WERI-Rb-1 (cell line): ENCODE measurements at regions not wholly inside any gene's neighbourhood (a gene's known extent, or its start where the extent isn't known, plus 50 kb on each side); places are given as distances from the start of the nearest gene placed in this dataset.
A peak's percentile ranks its signal among the peaks of the same experiment; 100 is the strongest.

Experiments
- DNase-seq: peaks from one replicate; pipeline ENCODE4 v3.0.0-alpha.2; 2020
- H3K27ac ChIP-seq: fragments of 250-450 bp; sonication (Bioruptor Pico); 2 replicates; pipeline ENCODE4 v1.5.1; 2020; ENCODE audit warnings: mild to moderate bottlenecking, moderate library complexity
- H3K27me3 ChIP-seq: fragments of 250-450 bp; sonication (Bioruptor Pico); 2 replicates; pipeline ENCODE4 v1.5.1; 2021; ENCODE audit warnings: mild to moderate bottlenecking, low read depth, moderate library complexity; ENCODE audit not compliant: insufficient read depth, severe bottlenecking
- H3K36me3 ChIP-seq: fragments of 250-450 bp; sonication (Bioruptor Pico); 2 replicates; pipeline ENCODE4 v1.5.1; 2020; ENCODE audit warnings: mild to moderate bottlenecking, moderate library complexity
- H3K4me3 ChIP-seq: 2 replicates; pipeline ENCODE4 v1.5.1; 2011; ENCODE audit warnings: low read depth, mild to moderate bottlenecking, control low read depth, low read length
- H3K9me3 ChIP-seq: fragments of 250-450 bp; sonication (Bioruptor Pico); 2 replicates; pipeline ENCODE4 v1.5.1; 2021; ENCODE audit warnings: mild to moderate bottlenecking, moderate library complexity; ENCODE audit not compliant: severe bottlenecking
- TF ChIP-seq, protein P1 (sequence below): IDR thresholded peaks from 2 replicates; pipeline ENCODE4 v1.5.1; 2011; ENCODE audit warnings: low read depth, mild to moderate bottlenecking, control low read depth, inconsistent platforms, low read length

DNA sequence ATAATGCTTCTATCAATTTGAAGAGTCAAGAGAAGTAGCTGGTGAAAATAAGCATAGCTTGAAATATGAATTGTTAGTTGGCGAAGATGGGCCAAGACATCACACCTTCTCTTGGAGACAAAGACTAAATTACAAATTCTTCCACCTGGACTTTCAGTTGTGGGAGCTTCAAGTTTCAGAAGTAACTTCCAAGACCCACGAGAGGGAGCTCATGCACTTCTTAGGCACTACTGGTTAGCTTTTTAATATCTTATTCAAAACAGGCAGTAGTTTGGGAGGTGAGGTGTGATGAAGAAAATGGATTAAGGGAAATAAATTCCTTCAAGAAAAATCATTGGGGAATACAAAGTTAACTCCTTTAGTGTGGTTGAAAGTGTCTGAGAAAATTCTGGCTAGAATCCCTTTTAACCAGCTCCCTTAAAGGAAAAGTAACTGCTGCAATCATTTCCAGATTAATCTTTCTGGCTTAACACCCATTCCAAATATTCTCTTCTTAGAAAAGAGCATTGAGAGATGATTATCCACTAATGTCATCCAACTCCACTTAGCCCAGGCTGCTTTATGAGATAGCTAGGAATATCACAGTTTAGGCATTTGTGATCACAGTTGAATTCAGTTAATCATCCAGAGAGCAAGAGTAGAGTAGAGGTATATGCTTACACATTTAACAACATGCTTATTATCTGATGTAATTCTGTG lies 139.5 kb upstream of the DMRTA1 start:
- Histone ChIP-seq H3K36me3 (no peaks in the 10 kb centered on the region), H3K27ac (no peak overlapping the region), H3K27me3 (peaks cover 17% of the 10 kb centered on the region), H3K9me3 (no peaks in the 10 kb centered on the region), H3K4me3 (no peak overlapping the region)
- TF ChIP-seq, protein P1, sequence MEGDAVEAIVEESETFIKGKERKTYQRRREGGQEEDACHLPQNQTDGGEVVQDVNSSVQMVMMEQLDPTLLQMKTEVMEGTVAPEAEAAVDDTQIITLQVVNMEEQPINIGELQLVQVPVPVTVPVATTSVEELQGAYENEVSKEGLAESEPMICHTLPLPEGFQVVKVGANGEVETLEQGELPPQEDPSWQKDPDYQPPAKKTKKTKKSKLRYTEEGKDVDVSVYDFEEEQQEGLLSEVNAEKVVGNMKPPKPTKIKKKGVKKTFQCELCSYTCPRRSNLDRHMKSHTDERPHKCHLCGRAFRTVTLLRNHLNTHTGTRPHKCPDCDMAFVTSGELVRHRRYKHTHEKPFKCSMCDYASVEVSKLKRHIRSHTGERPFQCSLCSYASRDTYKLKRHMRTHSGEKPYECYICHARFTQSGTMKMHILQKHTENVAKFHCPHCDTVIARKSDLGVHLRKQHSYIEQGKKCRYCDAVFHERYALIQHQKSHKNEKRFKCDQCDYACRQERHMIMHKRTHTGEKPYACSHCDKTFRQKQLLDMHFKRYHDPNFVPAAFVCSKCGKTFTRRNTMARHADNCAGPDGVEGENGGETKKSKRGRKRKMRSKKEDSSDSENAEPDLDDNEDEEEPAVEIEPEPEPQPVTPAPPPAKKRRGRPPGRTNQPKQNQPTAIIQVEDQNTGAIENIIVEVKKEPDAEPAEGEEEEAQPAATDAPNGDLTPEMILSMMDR = peak; percentile 54
- peak; percentile 19 for DNase-seq

DNA sequence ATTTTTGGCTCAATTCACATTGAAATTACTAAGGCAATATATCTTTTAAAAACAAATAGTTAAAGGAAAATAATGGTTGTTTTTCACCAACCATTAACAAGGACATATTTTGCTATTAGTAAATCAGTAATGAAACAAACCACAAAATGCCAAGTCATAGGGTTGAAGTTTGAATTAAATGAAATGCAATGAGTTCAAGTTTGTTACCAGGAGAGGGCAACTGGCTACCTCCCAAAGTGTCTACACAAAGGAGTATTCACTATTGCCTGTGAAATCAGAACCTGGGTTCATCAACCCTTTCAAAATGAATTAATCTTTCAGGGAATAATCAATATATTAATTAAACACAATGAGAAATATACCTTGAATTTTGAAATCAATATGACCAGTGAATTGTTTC lies 138.4 kb upstream of the DMRTA1 start:
- no peaks in the 10 kb centered on the region for H3K36me3 ChIP-seq
- H3K9me3 ChIP-seq = no peaks in the 10 kb centered on the region
- H3K4me3 ChIP-seq = no peak overlapping the region
- no peak overlapping the region for H3K27ac ChIP-seq
- peaks cover 11% of the 10 kb centered on the region for H3K27me3 ChIP-seq
- TF ChIP-seq, protein P1 = no peak
- DNase-seq = no peak

DNA sequence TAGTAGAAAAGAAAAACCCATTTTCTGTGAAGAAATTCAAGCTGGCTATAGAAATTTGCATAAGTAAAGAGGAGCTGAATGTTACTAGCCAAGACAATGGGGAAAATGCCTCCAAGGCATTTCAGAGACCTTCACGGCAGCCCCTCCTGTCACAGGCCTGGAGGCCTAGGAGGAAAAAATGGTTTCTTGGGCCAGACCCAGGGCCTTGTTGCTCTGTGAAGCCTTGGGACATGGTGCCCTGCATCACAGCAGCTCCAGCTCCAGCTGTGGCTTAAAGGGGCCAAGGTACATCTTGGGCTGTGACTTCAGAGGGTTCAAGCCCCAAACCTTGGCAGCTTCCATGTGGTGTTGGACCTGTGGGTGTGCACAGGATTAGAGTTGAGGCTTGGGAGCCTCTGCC lies 130.0 kb upstream of the DMRTA1 start:
- no peaks in the 10 kb centered on the region for H3K36me3 ChIP-seq
- peaks cover 3% of the 10 kb centered on the region for H3K27me3 ChIP-seq
- TF ChIP-seq, protein P1 = no peak
- peaks cover 4% of the 10 kb centered on the region for H3K9me3 ChIP-seq
- H3K4me3 ChIP-seq = no peak overlapping the region
- H3K27ac ChIP-seq = no peak overlapping the region
- DNase-seq = no peak

DNA sequence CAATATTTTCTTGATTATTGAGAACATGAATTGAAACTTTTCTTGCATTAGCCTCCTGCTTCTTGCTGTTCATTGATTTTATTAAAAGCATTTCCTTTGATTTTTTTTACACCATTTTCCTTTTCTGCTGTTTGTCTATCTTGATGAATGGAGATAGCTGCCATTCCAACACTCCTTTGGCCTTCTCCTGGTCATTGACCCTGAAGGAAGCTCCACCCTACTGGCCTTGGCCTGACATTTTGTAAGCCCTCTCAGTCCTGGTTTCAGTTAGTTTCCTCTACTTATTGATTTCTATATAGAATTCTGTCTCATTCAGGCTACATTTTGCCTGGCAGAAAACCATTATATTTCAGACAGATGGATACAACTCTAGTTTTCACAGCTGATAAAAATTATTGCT lies 115.1 kb upstream of the DMRTA1 start:
- Histone ChIP-seq H3K27me3 (peaks cover 3% of the 10 kb centered on the region), H3K9me3 (peaks cover 4% of the 10 kb centered on the region), H3K36me3 (no peaks in the 10 kb centered on the region), H3K4me3 (no peak overlapping the region), H3K27ac (no peak overlapping the region)
- DNase-seq = no peak
- TF ChIP-seq, protein P1 = no peak

DNA sequence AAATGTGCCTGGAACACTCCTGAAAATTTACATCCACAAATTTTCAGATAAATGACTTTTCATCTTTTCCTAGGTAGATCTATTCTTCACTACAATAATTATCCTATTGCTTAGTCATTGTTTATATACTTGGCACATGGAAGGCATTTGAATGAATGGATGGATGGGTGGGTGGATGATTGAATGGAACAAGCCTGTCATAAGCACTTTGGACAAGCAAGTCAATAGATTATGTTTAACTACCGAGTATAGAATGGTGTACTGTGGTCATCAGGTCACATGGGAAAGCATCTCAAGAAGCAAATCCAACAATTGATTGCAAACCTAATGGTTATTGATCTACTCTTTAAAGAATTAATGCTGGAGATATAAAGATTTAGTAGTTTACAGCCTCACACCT lies 114.4 kb upstream of the DMRTA1 start:
- Histone ChIP-seq H3K36me3 (no peaks in the 10 kb centered on the region), H3K27ac (no peak overlapping the region), H3K9me3 (peaks cover 4% of the 10 kb centered on the region), H3K4me3 (no peak overlapping the region), H3K27me3 (peaks cover 3% of the 10 kb centered on the region)
- TF ChIP-seq, protein P1 = no peak
- no peak for DNase-seq

DNA sequence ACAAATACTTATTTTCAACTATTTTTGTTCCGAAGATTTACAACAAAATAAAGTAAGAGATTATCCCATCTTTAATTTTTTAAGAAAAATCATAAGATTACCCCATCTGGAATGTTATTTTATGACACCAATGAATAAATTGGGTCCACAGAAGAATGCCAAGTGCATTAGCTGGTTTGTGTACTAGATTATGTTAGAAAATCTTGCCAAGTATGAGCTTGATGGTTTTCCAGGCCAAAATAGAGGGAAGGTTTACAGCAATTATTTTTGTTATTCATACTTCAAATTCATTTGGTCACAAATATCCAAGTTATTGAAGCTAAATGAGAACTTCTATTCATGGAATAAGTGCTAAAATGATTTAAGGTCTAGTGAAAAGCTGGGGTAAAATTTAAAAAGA lies 109.4 kb upstream of the DMRTA1 start:
- no peaks in the 10 kb centered on the region for H3K36me3 ChIP-seq
- no peak overlapping the region for H3K4me3 ChIP-seq
- no peak overlapping the region for H3K27ac ChIP-seq
- DNase-seq = no peak
- peaks cover 11% of the 10 kb centered on the region for H3K27me3 ChIP-seq
- no peaks in the 10 kb centered on the region for H3K9me3 ChIP-seq
- TF ChIP-seq, protein P1 = no peak
